Endothelial cell of umbilical vein (primary cell): ENCODE measurements at regions not wholly inside any gene's neighbourhood (a gene's known extent, or its start where the extent isn't known, plus 50 kb on each side); places are given as distances from the start of the nearest gene placed in this dataset.
"Not testable (repeated sequence)": the region's sequence is repeated elsewhere in the genome, so short reads cannot be mapped to it uniquely, and the experiment has no call there.

ENCODE experiments used
- BruUV-seq: library from RNA; stranded (reverse); fragments of 400-500 nt; replicated peaks from 2 replicates; lab custom pipeline; 2021; lab: Mats Ljungman, UMichigan
- CTCF ChIA-PET: fragments of 300-600, 350-600 bp; sonication (Branson Sonifier 250); formaldehyde crosslinking; loops from one replicate; lab custom pipeline; 2021; ENCODE audit warnings: antibody characterized with exemption, inconsistent platforms; lab: Charles Lee
- POLR2A ChIA-PET: fragments of 300-600, 350-600 bp; sonication (Branson Sonifier 250); formaldehyde crosslinking; loops from one replicate; lab custom pipeline; 2021; ENCODE audit warnings: antibody characterized with exemption, inconsistent platforms; lab: Charles Lee
- DNase-seq: peaks from one replicate; pipeline ENCODE4 v3.0.0-alpha.2; 2011; ENCODE audit warnings: low read depth, low spot score
- FAIRE-seq: peaks from 2 replicates; lab custom pipeline; 2011; peaks lifted over from hg19 to GRCh38; lab: Jason Lieb, UNC
- H2AFZ ChIP-seq: 2 replicates; pipeline ENCODE4 v1.6.0; 2012; ENCODE audit warnings: low read depth, low read length, control low read depth, inconsistent platforms
- H3K27ac ChIP-seq: 2 replicates; pipeline ENCODE4 v1.5.1; 2011; ENCODE audit warnings: low read depth, mild to moderate bottlenecking, control low read depth, low read length, moderate library complexity; ENCODE audit not compliant: insufficient read depth
- H3K27me3 ChIP-seq, 2 experiments: 2 replicates each; pipeline versions ENCODE4 v1.6.0 to v1.6.1; 2011; ENCODE audit warnings: low read length in 2 of 2, mixed read lengths in 1 of 2; ENCODE audit not compliant: control insufficient read depth in 2 of 2, insufficient read depth in 2 of 2
- H3K36me3 ChIP-seq, 2 experiments: 2 replicates in 1 of 2; 3 replicates in 1 of 2; pipeline ENCODE4 v1.5.1; 2011; ENCODE audit warnings: low read length in 2 of 2, mild to moderate bottlenecking in 1 of 2, moderate library complexity in 1 of 2; ENCODE audit not compliant: control insufficient read depth in 2 of 2, insufficient read depth in 2 of 2; ENCODE audit errors: extremely low read depth in 1 of 2
- H3K4me1 ChIP-seq: 3 replicates; pipeline ENCODE4 v1.5.1; 2011; ENCODE audit warnings: mild to moderate bottlenecking, low read length; ENCODE audit not compliant: control insufficient read depth, insufficient read depth; ENCODE audit errors: extremely low read depth
- H3K4me2 ChIP-seq: 2 replicates; pipeline ENCODE4 v1.6.1; 2011; ENCODE audit warnings: low read length, control low read depth, mixed read lengths; ENCODE audit not compliant: insufficient read depth
- H3K4me3 ChIP-seq, 3 experiments: fragments of 200-600 bp in 1 of 3; sonication (generic), shearing (Covaris generic) in 1 of 3; replicated peaks in 1 of 3; 2 replicates each; pipeline ENCODE4 v1.5.1; 2011 to 2016; ENCODE audit warnings: control low read depth in 3 of 3, low read length in 3 of 3, mild to moderate bottlenecking in 2 of 3, inconsistent platforms in 1 of 3, low read depth in 1 of 3, moderate library complexity in 1 of 3; ENCODE audit not compliant: insufficient read depth in 1 of 3
- H3K79me2 ChIP-seq: 2 replicates; pipeline ENCODE4 v1.6.0; 2012; ENCODE audit warnings: low read length, inconsistent platforms; ENCODE audit not compliant: control insufficient read depth, insufficient read depth
- H3K9ac ChIP-seq: replicated peaks from 2 replicates; pipeline ENCODE3; 2011; ENCODE audit warnings: low read length, control low read depth; ENCODE audit not compliant: insufficient read depth; ENCODE audit errors: extremely low read depth
- H3K9me1 ChIP-seq: replicated peaks from 3 replicates; pipeline ENCODE4 v1.6.0; 2011; ENCODE audit warnings: mild to moderate bottlenecking, low read length; ENCODE audit not compliant: control insufficient read depth, insufficient read depth; ENCODE audit errors: extremely low read depth
- H3K9me3 ChIP-seq: replicated peaks from 2 replicates; pipeline ENCODE4 v1.5.1; 2012; ENCODE audit warnings: low read length, inconsistent platforms; ENCODE audit not compliant: control insufficient read depth, insufficient read depth
- H4K20me1 ChIP-seq: replicated peaks from 2 replicates; pipeline ENCODE3; 2011; ENCODE audit warnings: mild to moderate bottlenecking, low read length; ENCODE audit not compliant: control insufficient read depth, insufficient read depth; ENCODE audit errors: extremely low read depth
- dilution Hi-C: fragments of 300-500 bp; cut with MboI; formaldehyde crosslinking; loops from one replicate; pipeline ENCODE4 v1.15.0; 2019; ENCODE audit warnings: low sequenced_read_pairs; ENCODE audit not compliant: extremely low pct_ligation_motif_present
- intact Hi-C: fragments of 100-400 bp; cut with micrococcal nuclease; formaldehyde crosslinking; loops from one replicate; pipeline ENCODE4 v1.10.0; 2022

DNA sequence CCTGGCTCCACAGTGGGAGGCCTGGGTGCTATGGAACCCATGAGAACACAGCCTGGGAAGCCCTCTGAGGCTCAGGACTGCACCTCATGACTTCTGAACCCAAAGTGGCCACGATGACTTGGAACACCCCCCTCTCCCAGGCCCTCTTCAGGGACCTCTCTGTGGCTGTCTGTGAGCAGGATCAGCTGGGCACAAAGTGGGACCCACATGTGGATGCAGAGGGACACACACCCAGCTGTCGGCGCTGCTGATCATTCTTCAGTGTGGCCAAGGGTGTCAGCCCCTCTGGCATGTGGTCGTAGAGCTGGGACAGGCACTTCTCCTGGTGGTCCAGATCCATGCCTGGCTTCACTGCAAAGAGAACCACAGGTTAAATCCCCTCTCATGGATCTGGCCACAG is 293.2 kb downstream of the GOLGA6L6 start:
- H3K4me1 ChIP-seq, DNase-seq, FAIRE-seq, H2AFZ ChIP-seq, H3K36me3 ChIP-seq, H3K27me3 ChIP-seq, H3K79me2 ChIP-seq, H3K9me1 ChIP-seq, H3K4me2 ChIP-seq, H3K4me3 ChIP-seq, CTCF ChIA-PET, POLR2A ChIA-PET, H4K20me1 ChIP-seq, dilution Hi-C loops, H3K27ac ChIP-seq, H3K9me3 ChIP-seq, H3K9ac ChIP-seq, BruUV-seq, intact Hi-C loops: not testable (repeated sequence)

DNA sequence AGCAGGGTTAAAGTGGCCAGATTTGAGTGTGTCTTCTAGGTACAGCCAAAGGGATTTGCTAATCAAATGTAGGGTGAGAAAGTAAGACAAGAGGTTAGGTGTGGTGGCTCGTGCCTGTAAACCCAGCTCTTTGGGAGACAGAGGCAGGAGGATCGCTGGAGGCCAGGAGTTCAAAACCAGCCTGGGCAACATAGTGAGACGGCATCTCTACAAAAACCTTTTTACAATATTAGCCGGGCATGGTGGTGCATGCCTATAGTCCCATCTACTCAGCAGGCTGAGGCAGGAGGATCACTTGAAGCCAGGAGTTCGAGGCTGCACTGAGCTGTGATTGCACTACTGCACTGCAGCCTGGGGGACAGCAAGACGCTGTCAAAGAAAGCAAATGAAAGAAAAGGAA is 294.5 kb downstream of the GOLGA6L6 start:
- H3K27ac ChIP-seq, H3K9me3 ChIP-seq, H4K20me1 ChIP-seq, H2AFZ ChIP-seq, POLR2A ChIA-PET, H3K79me2 ChIP-seq, H3K27me3 ChIP-seq, H3K4me1 ChIP-seq, H3K4me3 ChIP-seq, DNase-seq, dilution Hi-C loops, H3K36me3 ChIP-seq, FAIRE-seq, CTCF ChIA-PET, intact Hi-C loops, H3K9ac ChIP-seq, BruUV-seq, H3K9me1 ChIP-seq, H3K4me2 ChIP-seq: not testable (repeated sequence)

DNA sequence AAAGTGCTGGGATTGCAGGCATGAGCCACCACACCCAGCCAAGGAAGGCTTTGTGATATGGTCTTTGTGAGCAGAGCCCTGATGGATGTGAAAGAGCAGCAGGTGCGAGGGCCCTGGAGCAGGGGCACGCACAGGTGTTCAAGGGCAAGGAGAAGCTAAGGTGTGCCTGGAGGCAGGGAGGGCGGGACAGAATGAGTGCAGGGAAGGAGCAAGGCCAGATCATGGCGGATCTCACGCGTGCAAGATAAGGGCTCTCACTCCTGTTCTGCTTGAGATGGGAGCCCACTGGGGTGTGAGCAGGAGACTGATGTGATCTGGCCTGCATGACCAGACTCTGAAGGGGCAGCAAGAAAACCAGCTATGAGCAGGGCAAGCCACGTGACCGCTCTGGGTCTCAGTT is 295.0 kb downstream of the GOLGA6L6 start:
- H3K4me2 ChIP-seq, H3K9me3 ChIP-seq, H3K79me2 ChIP-seq, H3K36me3 ChIP-seq, intact Hi-C loops, H3K4me3 ChIP-seq, H4K20me1 ChIP-seq, H3K9me1 ChIP-seq, H3K27me3 ChIP-seq, H3K4me1 ChIP-seq, dilution Hi-C loops, FAIRE-seq, H3K9ac ChIP-seq, H2AFZ ChIP-seq, CTCF ChIA-PET, POLR2A ChIA-PET, H3K27ac ChIP-seq, DNase-seq, BruUV-seq: not testable (repeated sequence)

DNA sequence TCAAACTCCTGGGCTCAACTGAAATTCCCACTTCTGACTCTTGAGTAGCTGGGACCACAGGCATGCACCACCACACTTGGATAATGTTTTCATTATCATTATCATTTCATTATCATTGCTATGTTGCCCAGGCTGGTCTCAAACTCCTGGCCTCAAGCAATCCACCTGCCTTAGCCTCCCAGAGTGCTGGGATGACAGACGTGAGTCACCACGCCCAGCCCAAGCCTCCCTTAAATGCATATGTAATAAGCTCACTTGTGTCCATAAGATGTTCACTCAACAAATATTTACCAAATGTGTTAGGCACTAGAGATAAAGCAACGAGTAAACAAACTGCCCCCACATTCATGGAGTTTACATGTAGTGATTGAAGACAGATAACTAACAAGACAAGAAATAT is 295.7 kb downstream of the GOLGA6L6 start:
- H3K4me1 ChIP-seq, dilution Hi-C loops, H3K27me3 ChIP-seq, H3K9ac ChIP-seq, H2AFZ ChIP-seq, CTCF ChIA-PET, H4K20me1 ChIP-seq, H3K4me3 ChIP-seq, H3K79me2 ChIP-seq, POLR2A ChIA-PET, H3K4me2 ChIP-seq, H3K9me1 ChIP-seq, H3K27ac ChIP-seq, FAIRE-seq, DNase-seq, H3K9me3 ChIP-seq, BruUV-seq, H3K36me3 ChIP-seq, intact Hi-C loops: not testable (repeated sequence)
